Vagina (tissue), 2 donors: ENCODE measurements at regions not wholly inside any gene's neighbourhood (a gene's known extent, or its start where the extent isn't known, plus 50 kb on each side); places are given as distances from the start of the nearest gene placed in this dataset.

ENCODE experiments used
- DNase-seq, 2 donors: peaks; one replicate each; pipeline ENCODE4 v3.0.0-alpha.2; 2017; ENCODE audit errors: extremely low spot score in 2 of 2
- H3K27ac ChIP-seq: fragments of 200-600 bp; sonication (generic); one replicate; pipeline ENCODE4 v1.5.1; 2019
- H3K27me3 ChIP-seq: fragments of 200-600 bp; sonication (generic); one replicate; pipeline ENCODE4 v1.5.1; 2019
- H3K36me3 ChIP-seq, 2 donors: fragments of 200-600 bp; sonication (generic); one replicate each; pipeline ENCODE4 v1.5.1; 2017 to 2019
- H3K4me1 ChIP-seq: fragments of 200-600 bp; sonication (generic); one replicate; pipeline ENCODE4 v1.5.1; 2019
- H3K4me3 ChIP-seq, 2 donors: fragments of 200-600 bp; sonication (generic); 1 replicate in 1 of 2; 2 replicates in 1 of 2; pipeline ENCODE4 v1.5.1; 2016 to 2019
- H3K9me3 ChIP-seq: fragments of 200-600 bp; sonication (generic); one replicate; pipeline ENCODE4 v1.5.1; 2019
- POLR2A ChIP-seq, 2 donors: fragments of 450-650 bp; IDR thresholded peaks; one replicate each; pipeline ENCODE4 v1.6.1; 2017; ENCODE audit warnings: antibody characterized with exemption in 2 of 2, mild to moderate bottlenecking in 2 of 2, moderate library complexity in 2 of 2
- POLR2AphosphoS5 ChIP-seq, 2 donors: sonication (generic); formaldehyde crosslinking; IDR thresholded peaks; one replicate each; pipeline ENCODE4 v1.9.0; 2017; ENCODE audit warnings: antibody characterized with exemption in 2 of 2, mild to moderate bottlenecking in 2 of 2, low read depth in 1 of 2; ENCODE audit not compliant: insufficient read depth in 1 of 2
- intact Hi-C: fragments of 100-400 bp; cut with DNase I; formaldehyde crosslinking; loops from one replicate; pipeline ENCODE4 v1.15.1; 2023
- TF ChIP-seq, protein P1 (sequence below), 3 experiments: fragments of 450-650 bp in 2 of 3; fragments of 200-600 bp in 1 of 3; sonication (generic) in 1 of 3; IDR thresholded peaks; one replicate each; pipeline ENCODE4 v1.5.1; 2017 to 2019; ENCODE audit warnings: antibody characterized with exemption in 3 of 3, mild to moderate bottlenecking in 2 of 3, moderate library complexity in 2 of 3

GRCh38 chr9:129370770-129371169, 192.7 kb upstream of the IER5L start:
- Histone ChIP-seq H3K27ac (no peak overlapping the region), H3K4me3 (no peak overlapping the region), H3K9me3 (no peaks in the 10 kb centered on the region), H3K27me3 (no peaks in the 10 kb centered on the region), H3K4me1 (no peaks in the 10 kb centered on the region), H3K36me3 (no peaks in the 10 kb centered on the region)
- TF ChIP-seq, protein P1, sequence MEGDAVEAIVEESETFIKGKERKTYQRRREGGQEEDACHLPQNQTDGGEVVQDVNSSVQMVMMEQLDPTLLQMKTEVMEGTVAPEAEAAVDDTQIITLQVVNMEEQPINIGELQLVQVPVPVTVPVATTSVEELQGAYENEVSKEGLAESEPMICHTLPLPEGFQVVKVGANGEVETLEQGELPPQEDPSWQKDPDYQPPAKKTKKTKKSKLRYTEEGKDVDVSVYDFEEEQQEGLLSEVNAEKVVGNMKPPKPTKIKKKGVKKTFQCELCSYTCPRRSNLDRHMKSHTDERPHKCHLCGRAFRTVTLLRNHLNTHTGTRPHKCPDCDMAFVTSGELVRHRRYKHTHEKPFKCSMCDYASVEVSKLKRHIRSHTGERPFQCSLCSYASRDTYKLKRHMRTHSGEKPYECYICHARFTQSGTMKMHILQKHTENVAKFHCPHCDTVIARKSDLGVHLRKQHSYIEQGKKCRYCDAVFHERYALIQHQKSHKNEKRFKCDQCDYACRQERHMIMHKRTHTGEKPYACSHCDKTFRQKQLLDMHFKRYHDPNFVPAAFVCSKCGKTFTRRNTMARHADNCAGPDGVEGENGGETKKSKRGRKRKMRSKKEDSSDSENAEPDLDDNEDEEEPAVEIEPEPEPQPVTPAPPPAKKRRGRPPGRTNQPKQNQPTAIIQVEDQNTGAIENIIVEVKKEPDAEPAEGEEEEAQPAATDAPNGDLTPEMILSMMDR (IDR thresholded peaks at IDR 0.05) = no peak
- no peak for TF ChIP-seq POLR2AphosphoS5 (IDR thresholded peaks at IDR 0.05; ENCODE audit: insufficient read depth in 1 of 2, low read depth in 1 of 2)
- TF ChIP-seq POLR2A (IDR thresholded peaks at IDR 0.05) = no peak
- intact Hi-C loops = no loop called here
- DNase-seq = no peak

DNA sequence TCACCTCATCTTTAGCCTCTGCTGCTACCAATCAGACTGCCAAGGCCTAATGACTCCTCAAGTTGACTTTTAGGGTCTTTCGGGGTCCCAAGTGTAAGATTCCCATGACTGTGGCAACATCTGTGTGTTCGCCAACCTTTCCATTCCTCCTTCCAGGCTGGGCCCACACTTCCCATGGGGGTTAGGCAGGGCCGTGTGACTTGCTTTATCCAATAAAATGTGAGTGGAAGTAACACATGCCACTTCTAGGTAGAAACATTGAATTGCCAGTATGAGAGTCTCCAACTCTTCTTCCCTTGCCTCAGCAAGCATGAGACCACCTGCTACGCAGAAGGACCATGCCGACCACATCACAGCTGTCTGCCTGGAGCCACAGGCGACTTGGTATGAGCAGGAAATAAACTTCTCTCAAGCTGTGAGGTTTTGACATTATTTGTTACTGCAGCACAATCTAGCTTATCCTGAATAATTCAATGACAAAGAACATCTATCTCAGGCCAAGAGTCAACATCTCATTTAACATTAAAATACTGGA, 190.4 kb upstream of the IER5L start:
- intact Hi-C loops = no loop called here
- DNase-seq = no peak

DNA sequence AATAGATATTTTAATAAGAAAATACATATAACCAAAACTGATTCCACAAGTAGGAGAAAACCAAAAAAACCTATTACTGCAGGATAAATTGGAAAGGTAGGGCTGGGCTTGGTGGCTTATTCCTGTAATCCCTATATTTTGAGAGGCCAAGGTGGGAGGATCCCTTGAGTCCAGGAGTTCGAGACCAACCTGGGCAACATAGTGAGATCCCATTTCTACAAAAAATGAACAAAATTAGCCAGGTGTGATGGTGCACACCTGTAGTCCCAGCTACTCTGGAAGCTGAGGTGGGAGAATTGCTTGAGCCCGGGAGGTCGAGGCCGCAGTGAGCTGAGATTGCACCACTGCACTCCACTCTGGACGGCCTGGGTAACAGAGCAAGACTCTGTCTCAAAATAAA, 189.2 kb upstream of the IER5L start:
- no peak for TF ChIP-seq POLR2AphosphoS5 (IDR thresholded peaks at IDR 0.05; ENCODE audit: insufficient read depth in 1 of 2, low read depth in 1 of 2)
- TF ChIP-seq POLR2A (IDR thresholded peaks at IDR 0.05) = no peak
- DNase-seq = no peak
- intact Hi-C loops = no loop called here
- H3K4me1 ChIP-seq = no peaks in the 10 kb centered on the region
- H3K27ac ChIP-seq = no peak overlapping the region
- H3K4me3 ChIP-seq = no peak overlapping the region
- no peaks in the 10 kb centered on the region for H3K27me3 ChIP-seq
- H3K36me3 ChIP-seq = no peaks in the 10 kb centered on the region
- no peaks in the 10 kb centered on the region for H3K9me3 ChIP-seq

More for the DNA sequence above, 190.4 kb upstream of the IER5L start:
- TF ChIP-seq POLR2AphosphoS5 (IDR thresholded peaks at IDR 0.05; ENCODE audit: insufficient read depth in 1 of 2, low read depth in 1 of 2) (no peak), POLR2A (IDR thresholded peaks at IDR 0.05) (no peak)
- TF ChIP-seq, protein P1 (IDR thresholded peaks at IDR 0.05) = no peak
- no peak overlapping the region for H3K27ac ChIP-seq
- no peaks in the 10 kb centered on the region for H3K27me3 ChIP-seq
- H3K9me3 ChIP-seq = no peaks in the 10 kb centered on the region
- H3K4me1 ChIP-seq = no peaks in the 10 kb centered on the region
- H3K4me3 ChIP-seq = no peak overlapping the region
- no peaks in the 10 kb centered on the region for H3K36me3 ChIP-seq

DNA sequence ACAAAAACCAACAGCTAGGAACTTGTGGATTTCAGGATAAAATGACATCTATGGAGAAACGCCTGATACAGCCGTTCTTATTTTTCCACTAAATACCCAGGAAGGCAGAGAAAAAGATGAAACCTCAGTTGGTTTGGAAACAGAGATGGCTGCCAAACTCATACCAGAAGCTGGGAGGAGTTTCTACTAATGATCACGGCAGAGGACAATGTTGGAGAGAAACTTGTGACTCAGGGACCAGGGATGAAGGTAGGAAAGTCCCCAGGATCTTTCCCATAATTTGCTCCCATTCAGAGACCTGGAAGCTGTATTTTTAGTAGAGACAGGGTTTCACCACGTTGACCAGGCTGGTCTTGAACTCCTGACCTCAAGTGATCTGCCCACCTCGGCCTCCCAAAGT, 187.1 kb upstream of the IER5L start:
- H3K9me3 ChIP-seq = no peaks in the 10 kb centered on the region
- no peaks in the 10 kb centered on the region for H3K27me3 ChIP-seq
- H3K4me3 ChIP-seq = no peak overlapping the region
- no peak overlapping the region for H3K27ac ChIP-seq
- H3K4me1 ChIP-seq = no peaks in the 10 kb centered on the region
- TF ChIP-seq, protein P1 (IDR thresholded peaks at IDR 0.05) = no peak
- TF ChIP-seq POLR2AphosphoS5 (IDR thresholded peaks at IDR 0.05; ENCODE audit: insufficient read depth in 1 of 2, low read depth in 1 of 2) = no peak
- TF ChIP-seq POLR2A (IDR thresholded peaks at IDR 0.05) = no peak
- no peaks in the 10 kb centered on the region for H3K36me3 ChIP-seq
- intact Hi-C loops = no loop called here
- no peak for DNase-seq

DNA sequence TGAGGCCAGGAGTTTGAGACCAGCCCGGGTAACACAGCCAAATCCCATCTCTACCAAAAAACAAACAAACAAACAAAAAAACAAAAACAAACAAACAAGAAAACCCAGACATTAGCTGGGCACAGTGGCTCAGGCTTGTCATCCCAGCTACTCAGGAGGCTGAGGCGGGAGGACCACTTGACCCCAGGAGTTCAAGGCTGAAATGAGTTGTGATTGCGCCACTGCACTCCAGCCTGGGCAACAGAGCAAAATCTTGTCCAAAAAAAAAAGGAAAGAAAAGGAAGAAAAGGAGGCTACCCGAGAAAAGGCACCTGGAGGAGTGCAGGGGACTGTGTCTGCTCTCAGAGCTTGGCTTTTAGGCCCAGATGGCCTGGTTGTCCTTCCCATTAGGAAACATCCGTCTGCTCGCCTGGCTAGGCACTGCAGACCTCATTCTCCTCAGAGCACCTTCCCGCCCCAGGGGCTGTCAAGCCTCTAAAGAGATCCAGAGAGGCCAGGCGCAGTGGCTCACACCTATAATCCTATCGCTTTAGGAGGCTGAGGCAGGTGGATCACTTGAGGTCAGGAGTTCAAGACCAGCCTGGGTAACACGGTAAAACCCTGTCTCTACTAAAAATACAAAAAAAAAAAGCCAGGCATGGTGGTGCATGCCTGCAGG, 185.3 kb upstream of the IER5L start:
- no peak overlapping the region for H3K4me3 ChIP-seq
- H3K27me3 ChIP-seq = no peaks in the 10 kb centered on the region
- no peaks in the 10 kb centered on the region for H3K9me3 ChIP-seq
- no peaks in the 10 kb centered on the region for H3K4me1 ChIP-seq
- no peak for DNase-seq
- no peak overlapping the region for H3K27ac ChIP-seq
- intact Hi-C loops = no loop called here
- H3K36me3 ChIP-seq = no peaks in the 10 kb centered on the region
- TF ChIP-seq POLR2AphosphoS5 (IDR thresholded peaks at IDR 0.05; ENCODE audit: insufficient read depth in 1 of 2, low read depth in 1 of 2) (no peak), POLR2A (IDR thresholded peaks at IDR 0.05) (no peak)
- TF ChIP-seq, protein P1 (IDR thresholded peaks at IDR 0.05) = no peak
